ENCODE measurements at regions not wholly inside any gene's neighbourhood (a gene's known extent, or its start where the extent isn't known, plus 50 kb on each side); places are given as distances from the start of the nearest gene placed in this dataset.
"Not testable (repeated sequence)": the region's sequence is repeated elsewhere in the genome, so short reads cannot be mapped to it uniquely, and the experiment has no call there.

DNA sequence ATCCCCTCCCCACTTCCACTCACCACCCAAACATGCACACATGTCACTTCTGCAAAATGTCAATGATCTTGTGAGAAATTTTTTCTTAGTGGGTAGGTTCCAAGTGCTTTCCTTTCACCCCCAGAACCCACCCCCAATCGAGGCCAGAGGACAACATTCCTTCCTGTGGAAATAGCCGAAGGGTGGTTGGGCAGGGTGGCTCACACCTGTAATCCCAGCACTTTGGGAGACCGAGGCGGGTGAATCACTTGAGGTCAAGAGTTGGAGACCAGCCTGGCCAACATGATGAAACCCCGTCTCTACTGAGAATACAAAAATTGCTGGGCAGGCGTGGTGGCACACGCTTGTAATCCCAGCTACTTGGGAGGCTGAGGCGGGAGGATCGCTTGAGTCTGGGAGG lies 208.7 kb downstream of the RAB11FIP4 start:
- DNase-seq; ATAC-seq; intact Hi-C loops (cut with DNase I): not testable (repeated sequence)

DNA sequence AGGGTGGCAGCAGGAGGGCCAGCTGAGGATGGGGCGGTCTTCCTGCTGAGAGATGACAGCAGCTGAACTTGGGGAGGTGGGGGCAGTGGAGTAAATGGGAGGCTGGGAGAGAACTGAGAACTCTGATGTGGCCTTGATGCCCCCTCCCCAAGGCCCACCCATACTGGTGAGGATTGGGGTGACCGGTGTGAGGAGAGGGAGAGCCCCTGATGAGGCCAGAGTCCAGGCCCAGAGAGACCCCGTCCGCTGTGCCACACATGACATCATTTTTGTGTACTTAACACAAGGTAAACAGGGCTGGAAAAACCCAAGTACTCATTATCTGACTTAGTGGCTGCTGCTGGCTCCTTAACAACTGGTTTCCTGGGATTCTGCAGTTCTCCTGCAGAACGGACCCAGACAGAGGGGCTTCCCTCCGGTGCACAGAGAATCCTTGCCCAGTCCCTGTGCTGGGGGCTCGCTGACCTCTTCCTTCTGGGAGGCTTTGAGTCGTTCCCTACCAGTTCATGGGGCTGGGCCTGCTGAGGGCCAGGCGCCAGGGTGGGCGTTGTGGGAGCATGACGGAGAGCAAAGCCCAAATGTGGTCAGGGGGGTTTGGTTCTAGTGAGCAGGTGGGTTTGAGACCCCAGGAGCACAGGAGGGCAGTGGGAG lies 207.6 kb downstream of the RAB11FIP4 start:
- no peak for ATAC-seq
- intact Hi-C loops (cut with DNase I): loop anchor here in 1 of 2 donors (5.0 kb wide), 1 partner anchor 53 kb away; no protein-coding TSS in a partner anchor
- DNase-seq: no peak

DNA sequence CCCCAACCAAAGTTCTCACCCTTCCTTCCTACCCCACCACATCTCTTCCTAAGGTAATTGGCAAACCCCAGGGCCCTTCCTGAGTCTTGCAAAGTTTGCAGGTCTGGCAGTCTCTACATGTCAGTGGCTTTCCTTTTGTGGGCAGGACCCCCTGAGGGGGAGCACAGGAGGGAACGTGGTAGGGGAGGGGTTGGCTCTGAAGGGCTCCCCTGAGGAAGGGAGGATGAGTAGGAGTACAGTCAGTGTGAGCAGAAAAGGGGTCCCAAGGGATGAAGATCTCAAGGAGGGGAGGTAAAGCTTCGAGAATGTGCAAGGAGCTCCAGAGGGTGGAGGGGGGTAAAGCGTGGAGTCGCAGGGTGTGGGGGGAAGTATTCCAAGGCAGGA lies 206.9 kb downstream of the RAB11FIP4 start:
- intact Hi-C loops (cut with DNase I): loop anchor here in 1 of 2 donors (5.0 kb wide), 1 partner anchor 54 kb away; no protein-coding TSS in a partner anchor
- ATAC-seq (no peak), DNase-seq (no peak)

DNA sequence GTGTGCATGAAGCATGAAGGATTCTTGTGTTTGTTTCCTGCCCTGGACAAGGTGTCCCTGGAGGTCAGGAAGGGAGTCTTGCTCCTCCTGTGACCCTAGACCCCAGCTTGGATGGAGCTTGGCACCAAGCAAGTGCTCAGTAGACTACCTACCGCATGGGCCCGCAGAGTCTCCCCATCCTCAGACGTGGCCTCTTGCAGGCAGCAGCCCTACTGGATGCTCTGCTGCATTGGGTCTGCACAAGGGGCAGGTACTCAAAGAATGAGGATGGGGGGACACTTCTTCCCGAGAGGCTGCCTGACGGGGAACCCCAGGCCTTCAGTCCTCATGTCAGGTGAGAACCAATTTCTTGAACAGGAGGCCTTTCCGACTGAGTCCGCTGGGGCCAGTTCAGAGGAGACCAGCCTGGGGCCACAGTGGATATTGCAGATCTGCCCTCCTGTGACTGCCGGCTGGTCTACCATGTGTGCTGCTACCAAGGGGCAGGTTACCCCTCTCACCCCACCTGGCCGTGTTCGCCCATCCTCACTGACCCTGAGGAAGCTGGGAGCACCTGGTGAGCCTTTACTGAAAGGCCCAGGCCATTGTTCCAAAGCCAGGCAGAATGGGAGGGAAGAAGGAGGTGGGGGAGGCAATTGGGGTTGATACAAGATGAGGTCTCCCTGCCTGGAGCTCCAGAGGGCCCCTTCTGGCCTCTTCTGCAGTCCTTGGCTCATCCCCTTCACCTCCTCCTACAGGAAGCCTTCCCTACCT lies 206.3 kb downstream of the RAB11FIP4 start:
- DNase-seq (no peak), ATAC-seq (no peak)
- intact Hi-C loops (cut with DNase I): loop anchor here in 1 of 2 donors (5.0 kb wide), 1 partner anchor 54 kb away; no protein-coding TSS in a partner anchor

DNA sequence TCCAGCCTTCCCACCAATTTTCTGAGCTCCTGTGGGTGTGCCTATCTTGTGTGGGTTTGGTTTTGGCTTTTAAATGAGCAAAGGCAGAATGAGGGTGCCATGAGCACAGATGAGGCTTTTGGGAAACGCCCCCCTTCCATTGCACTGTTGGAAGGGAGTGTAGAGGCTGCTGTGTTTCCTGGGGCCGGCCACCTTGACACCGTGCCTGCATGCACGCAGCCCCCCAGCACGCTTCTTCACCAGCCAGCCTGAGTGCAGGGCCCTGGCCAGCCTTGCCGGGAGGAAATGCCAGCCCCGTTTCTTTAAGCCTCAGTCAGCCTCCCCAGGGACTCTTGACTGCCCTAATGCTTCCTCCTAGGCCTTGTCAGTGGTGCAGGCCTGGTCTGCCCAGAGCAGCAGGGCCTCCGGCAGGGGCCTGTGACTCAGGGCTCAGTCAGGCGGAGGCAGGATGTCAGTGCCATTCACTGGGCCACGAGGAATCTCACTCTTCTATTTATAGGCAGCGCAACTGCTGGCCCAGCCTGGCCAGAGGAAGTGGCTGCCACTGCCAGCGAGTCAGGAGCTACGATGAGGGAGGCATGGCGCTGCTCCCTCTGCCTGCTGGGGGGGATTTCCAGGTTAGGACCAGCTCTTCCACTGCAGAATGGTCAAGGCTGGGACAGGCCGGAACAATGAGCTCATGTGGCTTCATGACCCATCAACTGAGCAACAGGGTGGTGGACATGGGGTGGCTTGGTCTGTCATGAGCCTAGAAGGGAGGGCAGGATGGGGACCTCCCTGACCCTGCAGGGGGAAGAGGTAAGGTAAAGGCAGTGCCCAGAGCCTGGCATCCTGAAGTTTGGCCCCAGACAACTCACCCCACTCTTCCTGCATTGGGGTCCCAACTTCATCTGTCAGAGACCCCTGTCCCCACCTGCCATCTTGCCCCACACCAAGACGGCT lies 205.2 kb downstream of the RAB11FIP4 start:
- intact Hi-C loops (cut with DNase I): loop anchor here in 1 of 2 donors (5.0 kb wide), 1 partner anchor 56 kb away; no protein-coding TSS in a partner anchor

DNA sequence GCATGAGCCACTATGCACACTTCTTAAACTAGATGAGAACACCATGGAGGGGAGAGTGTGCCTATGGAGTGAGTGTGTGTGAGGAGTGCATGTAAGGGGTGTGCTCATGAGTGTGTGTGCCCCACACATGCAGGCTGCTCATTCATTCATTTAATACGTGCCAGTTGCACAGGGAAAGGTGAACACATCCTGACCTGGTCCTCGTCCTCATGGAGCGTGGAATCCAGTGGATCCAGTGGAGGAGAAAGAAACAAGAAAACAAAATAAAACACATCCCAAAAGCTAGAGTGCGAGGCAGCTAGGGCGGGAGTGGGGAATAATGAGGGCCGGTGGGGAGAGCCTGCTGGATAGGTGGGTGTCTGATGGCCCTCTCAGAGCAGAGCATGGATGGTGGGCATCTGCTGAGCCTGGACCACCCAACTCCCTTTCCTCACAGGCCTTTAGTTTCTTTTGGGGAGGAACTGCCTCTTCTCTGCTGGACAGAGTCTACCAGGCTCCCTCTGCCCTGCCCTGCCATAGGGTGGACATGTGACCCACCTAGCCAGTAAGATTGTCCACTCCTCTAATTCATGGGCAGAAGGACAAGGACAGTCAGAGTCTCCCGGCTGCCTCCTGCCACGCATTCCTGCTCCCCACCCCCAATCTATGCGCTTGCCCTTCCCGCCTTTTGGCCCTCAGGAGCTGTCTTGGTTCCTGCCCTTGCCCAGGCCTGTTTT lies 204.3 kb downstream of the RAB11FIP4 start:
- intact Hi-C loops (cut with DNase I): loop anchor here in 1 of 2 donors (5.0 kb wide), 1 partner anchor 56 kb away; no protein-coding TSS in a partner anchor
- DNase-seq (no peak), ATAC-seq (peak in 1 of 2 donors; percentile 17)

More for the DNA sequence above, 205.2 kb downstream of the RAB11FIP4 start:
- peak; percentile 76 for DNase-seq
- ATAC-seq: peak; percentile 92 to 97

DNA sequence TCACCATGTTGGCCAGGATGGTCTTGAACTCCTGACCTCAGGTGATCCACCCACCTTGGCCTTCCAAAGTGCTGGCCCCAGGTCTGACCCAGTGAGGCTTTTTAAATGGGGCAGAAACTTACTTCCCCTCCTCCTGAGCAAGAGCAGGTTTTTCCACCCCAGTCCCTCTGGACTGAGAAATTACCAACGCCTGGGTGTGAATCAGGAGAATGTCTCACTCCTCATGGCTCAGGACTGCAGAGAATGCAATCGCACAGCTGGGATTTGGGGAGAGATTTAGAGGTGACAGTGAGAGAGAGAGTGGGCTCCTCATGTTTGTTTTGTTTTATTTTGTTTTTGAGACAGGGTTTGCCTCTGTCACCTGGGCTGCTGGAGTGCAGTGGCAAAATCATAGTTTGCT lies 203.6 kb downstream of the RAB11FIP4 start:
- intact Hi-C loops (cut with DNase I): loop anchor here in 1 of 2 donors (5.0 kb wide), 1 partner anchor 57 kb away; no protein-coding TSS in a partner anchor

DNA sequence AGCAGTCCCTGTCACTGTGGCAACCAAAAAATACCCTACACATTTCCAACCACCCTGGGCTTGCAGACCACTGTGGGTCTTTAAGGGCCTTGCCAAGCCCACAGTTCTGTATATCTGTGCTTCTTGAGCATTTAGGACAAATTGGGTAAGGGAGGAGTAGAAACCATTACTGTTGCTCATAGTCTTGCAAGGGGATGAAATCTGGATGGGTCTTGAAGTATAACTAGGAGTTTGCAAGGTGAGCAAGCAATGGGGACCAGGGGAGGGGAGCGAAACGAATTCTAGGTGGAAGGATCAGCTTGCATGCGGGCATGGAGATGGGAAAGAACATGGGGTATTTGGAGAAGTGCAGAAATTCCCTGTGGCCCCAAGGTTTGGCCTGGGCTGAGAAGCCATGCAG lies 202.9 kb downstream of the RAB11FIP4 start:
- intact Hi-C loops (cut with DNase I): no loop called here
- ATAC-seq (no peak), DNase-seq (no peak)

More for the DNA sequence above, 203.6 kb downstream of the RAB11FIP4 start:
- DNase-seq: no peak
- no peak for ATAC-seq

DNA sequence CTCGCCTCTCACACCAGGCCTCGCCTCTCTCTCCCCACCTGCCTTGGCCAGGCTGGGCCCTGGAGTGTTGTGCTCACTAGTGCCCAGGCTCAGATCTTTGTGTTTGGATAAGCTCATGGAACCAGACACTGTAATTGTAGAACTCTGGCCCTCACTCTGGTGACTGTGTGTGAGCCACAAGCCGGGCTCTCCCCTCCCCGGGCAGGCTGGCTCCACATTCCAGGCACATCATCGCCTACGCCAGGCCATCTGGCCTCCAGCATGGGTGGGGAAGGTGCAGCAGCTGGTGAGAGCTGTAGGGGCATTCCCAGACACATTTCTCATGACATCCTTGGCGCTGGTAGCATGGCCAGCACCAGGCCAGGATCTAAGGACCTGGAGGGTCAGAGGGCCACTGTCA lies 202.3 kb downstream of the RAB11FIP4 start:
- ATAC-seq: peak; percentile 5 to 42
- intact Hi-C loops (cut with DNase I): no loop called here

DNA sequence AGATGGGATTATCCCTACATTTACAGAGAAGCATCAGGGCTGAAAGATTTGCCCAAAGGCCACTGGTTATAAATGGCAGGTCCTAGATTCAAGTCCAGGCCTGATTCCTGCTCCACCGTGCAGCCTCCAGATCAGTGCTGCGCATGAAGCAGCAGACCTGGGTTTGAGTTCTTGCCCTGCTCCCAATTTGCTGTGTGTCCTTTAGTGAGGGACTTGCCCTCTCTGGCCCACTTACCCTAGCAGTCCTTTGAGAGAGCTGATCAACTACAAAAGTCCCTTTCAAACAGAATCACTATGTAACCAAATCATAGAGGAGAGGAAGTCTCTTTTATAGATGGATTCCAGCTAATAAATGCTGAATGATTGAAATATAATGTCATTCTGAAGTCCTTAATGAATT lies 200.4 kb downstream of the RAB11FIP4 start:
- ATAC-seq: no peak
- no peak for DNase-seq
- intact Hi-C loops (cut with DNase I): no loop called here

More for the DNA sequence above, 202.3 kb downstream of the RAB11FIP4 start:
- no peak for DNase-seq

DNA sequence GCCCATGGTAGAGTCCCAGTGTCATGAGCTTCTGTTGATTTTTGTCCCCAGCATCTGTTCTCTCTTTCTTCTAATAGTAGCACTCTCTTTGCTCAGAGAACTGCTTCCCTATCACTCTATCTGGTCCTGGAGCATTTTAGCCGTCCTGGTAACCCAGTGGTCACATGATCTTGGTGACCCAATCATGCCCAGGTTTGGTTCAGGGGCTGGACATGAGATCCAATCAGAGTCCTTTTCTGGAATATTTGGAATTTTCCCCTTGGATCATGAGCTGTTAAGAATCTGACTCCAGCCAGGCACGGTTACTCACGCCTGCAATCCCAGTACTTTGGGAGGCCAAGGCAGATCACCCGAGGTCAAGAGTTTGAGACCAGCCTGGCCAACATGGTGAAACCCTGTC lies 197.0 kb downstream of the RAB11FIP4 start:
- no peak for ATAC-seq
- DNase-seq: no peak
- intact Hi-C loops (cut with DNase I): no loop called here

DNA sequence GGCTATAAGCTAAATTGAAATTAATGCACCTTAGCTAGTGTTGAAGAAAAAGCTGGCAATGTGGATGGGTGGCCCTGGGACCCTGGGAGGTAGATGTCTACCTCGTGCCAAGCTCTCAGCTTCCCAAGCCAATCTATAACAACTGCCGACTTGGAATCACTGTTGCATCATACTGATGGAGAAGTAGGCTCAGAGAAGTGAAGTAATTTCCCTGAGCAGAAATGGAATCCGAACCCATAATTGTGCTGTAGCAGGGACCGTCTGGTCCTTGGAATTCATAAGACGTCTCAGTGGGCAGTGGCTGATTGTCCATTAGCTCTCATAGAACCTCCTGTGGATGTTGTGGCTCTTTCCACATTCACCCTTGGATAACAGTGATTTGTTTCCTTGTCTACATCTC lies 196.6 kb downstream of the RAB11FIP4 start:
- intact Hi-C loops (cut with DNase I): no loop called here
- no peak for DNase-seq
- ATAC-seq: no peak
